ENCODE measurements at regions not wholly inside any gene's neighbourhood (a gene's known extent, or its start where the extent isn't known, plus 50 kb on each side); places are given as distances from the start of the nearest gene placed in this dataset.
"Not testable (repeated sequence)": the region's sequence is repeated elsewhere in the genome, so short reads cannot be mapped to it uniquely, and the experiment has no call there.

- ChIA-PET POLR2A (no interaction called here), CTCF (no interaction called here)
- Mint-ChIP-seq H3K9me3 (peaks cover 10% of the 10 kb centered on the region), H3K36me3 (ENCODE audit: low read depth) (no peaks in the 10 kb centered on the region), H3K4me3 (no peak overlapping the region), H3K4me1 (no peaks in the 10 kb centered on the region), H3K27ac (no peak overlapping the region), H3K27me3 (no peaks in the 10 kb centered on the region)
- DNase-seq = no peak
Measured at GRCh38 chr3:84717894-84718293, 240.9 kb upstream of the CADM2 start.

GRCh38 chr3:84724877-84725276, 233.9 kb upstream of the CADM2 start:
- POLR2A ChIA-PET = no interaction called here
- CTCF ChIA-PET = no interaction called here

GRCh38 chr3:84727616-84728015, 231.2 kb upstream of the CADM2 start:
- Mint-ChIP-seq H3K9me3 (no peaks in the 10 kb centered on the region), H3K4me3 (no peak overlapping the region), H3K4me1 (no peaks in the 10 kb centered on the region), H3K36me3 (ENCODE audit: low read depth) (no peaks in the 10 kb centered on the region), H3K27me3 (no peaks in the 10 kb centered on the region), H3K27ac (no peak overlapping the region)
- POLR2A ChIA-PET = no interaction called here
- DNase-seq = no peak
- CTCF ChIA-PET = no interaction called here

More at GRCh38 chr3:84724877-84725276, 233.9 kb upstream of the CADM2 start:
- no peaks in the 10 kb centered on the region for H3K4me1 Mint-ChIP-seq
- H3K27me3 Mint-ChIP-seq = no peaks in the 10 kb centered on the region
- no peak overlapping the region for H3K27ac Mint-ChIP-seq
- H3K4me3 Mint-ChIP-seq = no peak overlapping the region
- no peaks in the 10 kb centered on the region for H3K36me3 Mint-ChIP-seq (ENCODE audit: low read depth)
- DNase-seq = no peak
- H3K9me3 Mint-ChIP-seq = peaks cover 4% of the 10 kb centered on the region

- H3K36me3 Mint-ChIP-seq (ENCODE audit: low read depth); POLR2A ChIA-PET: not testable (repeated sequence)
Measured at GRCh38 chr3:84734731-84735130, 224.1 kb upstream of the CADM2 start.

GRCh38 chr3:84738086-84738485, 220.7 kb upstream of the CADM2 start:
- Mint-ChIP-seq H3K4me3 (no peak overlapping the region), H3K36me3 (ENCODE audit: low read depth) (no peaks in the 10 kb centered on the region), H3K27me3 (no peaks in the 10 kb centered on the region), H3K4me1 (no peaks in the 10 kb centered on the region), H3K27ac (no peak overlapping the region), H3K9me3 (no peaks in the 10 kb centered on the region)
- DNase-seq = no peak
- ChIA-PET CTCF (no interaction called here), POLR2A (no interaction called here)

More at GRCh38 chr3:84734731-84735130, 224.1 kb upstream of the CADM2 start:
- CTCF ChIA-PET, H3K4me1 Mint-ChIP-seq, H3K27ac Mint-ChIP-seq, DNase-seq, H3K4me3 Mint-ChIP-seq, H3K9me3 Mint-ChIP-seq, H3K27me3 Mint-ChIP-seq: not testable (repeated sequence)

- ChIA-PET CTCF (no interaction called here), POLR2A (no interaction called here)
- no peaks in the 10 kb centered on the region for H3K27me3 Mint-ChIP-seq
- DNase-seq = no peak
- no peak overlapping the region for H3K4me3 Mint-ChIP-seq
- H3K9me3 Mint-ChIP-seq = peaks cover 5% of the 10 kb centered on the region
- no peaks in the 10 kb centered on the region for H3K4me1 Mint-ChIP-seq
- no peaks in the 10 kb centered on the region for H3K36me3 Mint-ChIP-seq (ENCODE audit: low read depth)
- H3K27ac Mint-ChIP-seq = no peak overlapping the region
Measured at GRCh38 chr3:84742915-84743425, 215.8 kb upstream of the CADM2 start.

- Mint-ChIP-seq H3K4me3 (no peak overlapping the region), H3K4me1 (no peaks in the 10 kb centered on the region), H3K9me3 (peaks cover 5% of the 10 kb centered on the region), H3K27ac (no peak overlapping the region), H3K36me3 (ENCODE audit: low read depth) (no peaks in the 10 kb centered on the region), H3K27me3 (no peaks in the 10 kb centered on the region)
- CTCF ChIA-PET = no interaction called here
- POLR2A ChIA-PET = no interaction called here
- DNase-seq = no peak
Measured at GRCh38 chr3:84744130-84744529, 214.7 kb upstream of the CADM2 start.

GRCh38 chr3:84755860-84756259, 202.9 kb upstream of the CADM2 start:
- ChIA-PET CTCF (no interaction called here), POLR2A (no interaction called here)
- no peaks in the 10 kb centered on the region for H3K27me3 Mint-ChIP-seq
- no peak overlapping the region for H3K4me3 Mint-ChIP-seq
- no peaks in the 10 kb centered on the region for H3K36me3 Mint-ChIP-seq (ENCODE audit: low read depth)
- H3K27ac Mint-ChIP-seq = no peak overlapping the region
- H3K4me1 Mint-ChIP-seq = no peaks in the 10 kb centered on the region
- H3K9me3 Mint-ChIP-seq = peaks cover 6% of the 10 kb centered on the region
- no peak for DNase-seq

- no peak for DNase-seq
- ChIA-PET POLR2A (no interaction called here), CTCF (no interaction called here)
- Mint-ChIP-seq H3K4me1 (no peaks in the 10 kb centered on the region), H3K27ac (no peak overlapping the region), H3K9me3 (peaks cover 18% of the 10 kb centered on the region), H3K36me3 (ENCODE audit: low read depth) (no peaks in the 10 kb centered on the region), H3K27me3 (no peaks in the 10 kb centered on the region), H3K4me3 (no peak overlapping the region)
Measured at GRCh38 chr3:84759361-84759760, 199.4 kb upstream of the CADM2 start.

GRCh38 chr3:84772841-84773240, 185.9 kb upstream of the CADM2 start:
- Mint-ChIP-seq H3K27me3 (no peaks in the 10 kb centered on the region), H3K4me3 (no peak overlapping the region), H3K36me3 (ENCODE audit: low read depth) (no peaks in the 10 kb centered on the region), H3K9me3 (peaks cover 6% of the 10 kb centered on the region), H3K27ac (no peak overlapping the region), H3K4me1 (no peaks in the 10 kb centered on the region)
- DNase-seq = no peak
- POLR2A ChIA-PET = no interaction called here
- CTCF ChIA-PET = no interaction called here

- no peak for DNase-seq
- Mint-ChIP-seq H3K27ac (no peak overlapping the region), H3K9me3 (peaks cover 7% of the 10 kb centered on the region), H3K27me3 (no peaks in the 10 kb centered on the region), H3K36me3 (ENCODE audit: low read depth) (no peaks in the 10 kb centered on the region), H3K4me3 (no peak overlapping the region), H3K4me1 (no peaks in the 10 kb centered on the region)
- POLR2A ChIA-PET = no interaction called here
- CTCF ChIA-PET = no interaction called here
Measured at GRCh38 chr3:84783281-84783680, 175.5 kb upstream of the CADM2 start.

- POLR2A ChIA-PET = no interaction called here
- Mint-ChIP-seq H3K9me3 (peaks cover 16% of the 10 kb centered on the region), H3K27me3 (no peaks in the 10 kb centered on the region), H3K4me1 (no peaks in the 10 kb centered on the region), H3K36me3 (ENCODE audit: low read depth) (no peaks in the 10 kb centered on the region), H3K27ac (no peak overlapping the region), H3K4me3 (no peak overlapping the region)
- no peak for DNase-seq
- CTCF ChIA-PET = no interaction called here
Measured at GRCh38 chr3:84789961-84790360, 168.8 kb upstream of the CADM2 start.

GRCh38 chr3:84806958-84807357, 151.8 kb upstream of the CADM2 start:
- CTCF ChIA-PET = no interaction called here
- peaks cover 6% of the 10 kb centered on the region for H3K9me3 Mint-ChIP-seq
- H3K27ac Mint-ChIP-seq = no peak overlapping the region

GRCh38 chr3:84820126-84820525, 138.7 kb upstream of the CADM2 start:
- peaks cover 2% of the 10 kb centered on the region for H3K9me3 Mint-ChIP-seq
- POLR2A ChIA-PET = no interaction called here

More at GRCh38 chr3:84806958-84807357, 151.8 kb upstream of the CADM2 start:
- H3K4me3 Mint-ChIP-seq = no peak overlapping the region
- no peaks in the 10 kb centered on the region for H3K4me1 Mint-ChIP-seq
- H3K36me3 Mint-ChIP-seq (ENCODE audit: low read depth) = no peaks in the 10 kb centered on the region
- no peak for DNase-seq
- H3K27me3 Mint-ChIP-seq = no peaks in the 10 kb centered on the region
- POLR2A ChIA-PET = no interaction called here

GRCh38 chr3:84820906-84821305, 137.9 kb upstream of the CADM2 start:
- CTCF ChIA-PET = no interaction called here

More at GRCh38 chr3:84820126-84820525, 138.7 kb upstream of the CADM2 start:
- Mint-ChIP-seq H3K4me3 (no peak overlapping the region), H3K36me3 (ENCODE audit: low read depth) (no peaks in the 10 kb centered on the region), H3K27me3 (no peaks in the 10 kb centered on the region), H3K27ac (no peak overlapping the region), H3K4me1 (no peaks in the 10 kb centered on the region)
- DNase-seq = no peak
- CTCF ChIA-PET = no interaction called here

More at GRCh38 chr3:84820906-84821305, 137.9 kb upstream of the CADM2 start:
- H3K4me3 Mint-ChIP-seq = no peak overlapping the region
- H3K27ac Mint-ChIP-seq = no peak overlapping the region
- no peaks in the 10 kb centered on the region for H3K27me3 Mint-ChIP-seq
- no peaks in the 10 kb centered on the region for H3K4me1 Mint-ChIP-seq
- POLR2A ChIA-PET = no interaction called here
- H3K36me3 Mint-ChIP-seq (ENCODE audit: low read depth) = no peaks in the 10 kb centered on the region
- no peak for DNase-seq
- H3K9me3 Mint-ChIP-seq = peaks cover 2% of the 10 kb centered on the region

Data from activated CD4-positive, alpha-beta memory T cell treated with anti-CD3 and anti-CD28 coated beads, Interleukin-2, amount 10 ng/mL, durations not matched to agents 7 days and 5 days (primary cell).